Heart left ventricle (tissue), 16 donors: ENCODE measurements at regions not wholly inside any gene's neighbourhood (a gene's known extent, or its start where the extent isn't known, plus 50 kb on each side); places are given as distances from the start of the nearest gene placed in this dataset.

Source experiments
- ATAC-seq, 4 donors: fragments of 200-7000 bp; cut with Tn5 transposase; one replicate each; pipeline ENCODE4 v1.9.1; 2020 to 2022; ENCODE audit warnings: moderate library complexity in 4 of 4, mild to moderate bottlenecking in 3 of 4, moderate number of reproducible peaks in 1 of 4
- DNase-seq, 5 donors: peaks; one replicate each; pipeline ENCODE4 v3.0.0-alpha.2; 2020
- H3K27ac ChIP-seq, 12 donors: fragments of 200-600 bp; sonication (generic) in 4 of 12; one replicate each; pipeline versions ENCODE4 v1.5.0 to v1.8.0; 2016 to 2022; ENCODE audit warnings: mild to moderate bottlenecking in 2 of 12
- H3K27me3 ChIP-seq, 9 donors: fragments of 200-600 bp; sonication (generic) in 2 of 9; one replicate each; pipeline versions ENCODE4 v1.5.1 to v1.8.0; 2016 to 2022; ENCODE audit warnings: mild to moderate bottlenecking in 3 of 9
- H3K36me3 ChIP-seq, 9 donors: fragments of 200-600 bp; sonication (generic) in 2 of 9; one replicate each; pipeline versions ENCODE4 v1.5.0 to v1.8.0; 2018 to 2022; ENCODE audit warnings: mild to moderate bottlenecking in 2 of 9
- H3K4me1 ChIP-seq, 12 donors: fragments of 200-600 bp; sonication (generic) in 4 of 12; one replicate each; pipeline versions ENCODE4 v1.5.0 to v1.8.0; 2016 to 2022; ENCODE audit warnings: mild to moderate bottlenecking in 3 of 12
- H3K4me3 ChIP-seq, 12 donors: fragments of 200-600 bp; sonication (generic) in 4 of 12; one replicate each; pipeline versions ENCODE4 v1.5.0 to v1.8.0; 2017 to 2022; ENCODE audit warnings: mild to moderate bottlenecking in 9 of 12, moderate library complexity in 4 of 12
- H3K9me3 ChIP-seq, 12 donors: fragments of 200-600 bp; sonication (generic) in 4 of 12; one replicate each; pipeline versions ENCODE4 v1.5.0 to v1.8.0; 2016 to 2022; ENCODE audit warnings: mild to moderate bottlenecking in 1 of 12
- CTCF ChIP-seq, 12 donors: fragments of 200-600 bp; sonication (generic) in 4 of 12; IDR thresholded peaks; one replicate each; pipeline versions ENCODE4 v1.5.0 to v1.8.0; 2018 to 2022; ENCODE audit warnings: antibody characterized with exemption in 12 of 12, mild to moderate bottlenecking in 5 of 12
- POLR2A ChIP-seq, 2 donors: fragments of 450-650 bp; IDR thresholded peaks; one replicate each; pipeline ENCODE4 v1.6.1; 2017; ENCODE audit warnings: antibody characterized with exemption in 2 of 2, mild to moderate bottlenecking in 2 of 2, moderate library complexity in 2 of 2
- WGBS, 4 donors: extraction: QIAGEN DNeasy Blood & Tissue Kit in 2 of 4; methylation state at CpG; one replicate each; pipeline versions ENCODE4 v1.1.5 to v1.1.7; 2013 to 2018; 5-methylcytosine and 5-hydroxymethylcytosine counted together
- intact Hi-C, 10 donors: fragments of 100-400 bp; cut with DNase I; formaldehyde crosslinking; loops; one replicate each; pipeline versions ENCODE4 v1.11.1 to v1.14.2; 2022
- donor health status: ischemic (EF 13 %, LVEDD 7.1; RV severe dilation, severe dysfunction).
- donor health status: healthy with polysubstance abuse.
- donor health status: DM: no; HTN: yes; CAD: no.
- donor health status: DM: no; HTN: no; CAD: no.
- donor health status: ischemic (EF 25% LVEDD 6.9; RV normal size, moderate dysfunction).
- donor health status: ischemic (EF 25% LVEDD 5.7; RV mildly dilated, moderate dysfunction).
- donor health status: healthy.
- donor health status: DM: yes; HTN: yes; CAD: no.
- donor health status: ischemic (EF 35%, LVEDD 5.7; RV mildly dilated, moderate dysfunction).
- donor health status: nonischemic (EF 11% LVEDD 7.7; RV severe dilation, severe dysfunction).
- donor health status: DM: yes; HTN: yes; CAD: no.
- donor health status: PGD.
- donor health status: ischemic (EF 29% LVEDD 5.4; RV normal size, mild dysfunction).
- donor health status: nonischemic (EF 23%, LVEDD 6.1; RV moderate dilation, normal function).

- intact Hi-C loops: no loop called here
- ATAC-seq (no peak), DNase-seq (no peak)
- Histone ChIP-seq H3K9me3 (peaks cover 0 to 19% (median 2%) of the 10 kb centered on the region in 12 donors), H3K27me3 (no peaks in the 10 kb centered on the region), H3K4me3 (no peak overlapping the region), H3K27ac (no peak overlapping the region), H3K36me3 (no peaks in the 10 kb centered on the region), H3K4me1 (no peaks in the 10 kb centered on the region)
- 76 to 94% (median 89%) methylated on average over 1 of the region's 1 CpG for WGBS, 4 donors
- TF ChIP-seq POLR2A (IDR thresholded peaks at IDR 0.05): no peak
These were observed 151.1 kb upstream of the FUT8 start for GRCh38 chr14:65261425-65261920.

- intact Hi-C loops: no loop called here
- TF ChIP-seq POLR2A (IDR thresholded peaks at IDR 0.05): no peak
- TF ChIP-seq CTCF (IDR thresholded peaks at IDR 0.05): no peak
- WGBS, 4 donors: 38 to 61% (median 56%) methylated on average over 3 of the region's 3 CpGs
These were observed 150.6 kb upstream of the FUT8 start for GRCh38 chr14:65261946-65262345.

GRCh38 chr14:65263177-65263788 is 149.2 kb upstream of the FUT8 start:
- Histone ChIP-seq H3K27me3 (no peaks in the 10 kb centered on the region), H3K36me3 (no peaks in the 10 kb centered on the region), H3K4me1 (no peaks in the 10 kb centered on the region), H3K9me3 (peaks cover 0 to 19% (median 2%) of the 10 kb centered on the region in 12 donors), H3K27ac (no peak overlapping the region), H3K4me3 (no peak overlapping the region)
- no peak for DNase-seq
- intact Hi-C loops: no loop called here
- WGBS, 4 donors: 80 to 86% (median 82%) methylated on average over 6 of the region's 6 CpGs
- TF ChIP-seq POLR2A (IDR thresholded peaks at IDR 0.05) (no peak), CTCF (IDR thresholded peaks at IDR 0.05) (no peak)
- ATAC-seq: no peak

More at GRCh38 chr14:65261946-65262345, 150.6 kb upstream of the FUT8 start:
- Histone ChIP-seq H3K4me3 (no peak overlapping the region), H3K27ac (no peak overlapping the region), H3K9me3 (peaks cover 0 to 19% (median 2%) of the 10 kb centered on the region in 12 donors), H3K36me3 (no peaks in the 10 kb centered on the region), H3K27me3 (no peaks in the 10 kb centered on the region), H3K4me1 (no peaks in the 10 kb centered on the region)
- ATAC-seq: no peak
- DNase-seq: no peak

- Histone ChIP-seq H3K4me3 (no peak overlapping the region), H3K4me1 (no peaks in the 10 kb centered on the region)
These were observed 144.7 kb upstream of the FUT8 start for GRCh38 chr14:65267856-65268255.

More at GRCh38 chr14:65267856-65268255, 144.7 kb upstream of the FUT8 start:
- H3K36me3 ChIP-seq: no peaks in the 10 kb centered on the region
- WGBS, 4 donors: 77 to 82% (median 80%) methylated on average over 5 of the region's 5 CpGs
- no peaks in the 10 kb centered on the region for H3K27me3 ChIP-seq
- no peaks in the 10 kb centered on the region for H3K9me3 ChIP-seq
- TF ChIP-seq POLR2A (IDR thresholded peaks at IDR 0.05) (no peak), CTCF (IDR thresholded peaks at IDR 0.05) (no peak)
- no peak for ATAC-seq
- no peak for DNase-seq
- intact Hi-C loops: no loop called here
- H3K27ac ChIP-seq: no peak overlapping the region
